GM12872 (cell line): ENCODE measurements at regions not wholly inside any gene's neighbourhood (a gene's known extent, or its start where the extent isn't known, plus 50 kb on each side); places are given as distances from the start of the nearest gene placed in this dataset.

Experiments
- CTCF ChIP-seq: IDR thresholded peaks from 3 replicates; pipeline ENCODE4 v1.5.1; 2011; ENCODE audit warnings: low read depth, mild to moderate bottlenecking, low read length, moderate library complexity; ENCODE audit not compliant: insufficient read depth

GRCh38 chr5:128637031-128637430 is 99.0 kb upstream of the FBN2 start:
- TF ChIP-seq CTCF, result no peak

GRCh38 chr5:128641861-128642260 is 103.8 kb upstream of the FBN2 start:
- no peak for TF ChIP-seq CTCF

GRCh38 chr5:128644863-128645262 is 106.8 kb upstream of the FBN2 start:
- no peak for TF ChIP-seq CTCF

- no peak for TF ChIP-seq CTCF
Measured at GRCh38 chr5:128645581-128645980, 107.5 kb upstream of the FBN2 start.

- TF ChIP-seq CTCF, result no peak
Measured at GRCh38 chr5:128646176-128646575, 108.1 kb upstream of the FBN2 start.

GRCh38 chr5:128649192-128649591 is 111.1 kb upstream of the FBN2 start:
- TF ChIP-seq CTCF, result no peak

GRCh38 chr5:128662997-128663396 is 125.0 kb upstream of the FBN2 start:
- TF ChIP-seq CTCF, result no peak
